GM19438 (cell line): ENCODE measurements at regions not wholly inside any gene's neighbourhood (a gene's known extent, or its start where the extent isn't known, plus 50 kb on each side); places are given as distances from the start of the nearest gene placed in this dataset.
"Not testable (repeated sequence)": the region's sequence is repeated elsewhere in the genome, so short reads cannot be mapped to it uniquely, and the experiment has no call there.

Experiments used
- ATAC-seq: cut with Tn5 transposase; IDR thresholded peaks from one replicate; pipeline ENCODE4 v1.9.1; 2021; ENCODE audit warnings: low read depth; ENCODE audit not compliant: unreplicated experiment

DNA sequence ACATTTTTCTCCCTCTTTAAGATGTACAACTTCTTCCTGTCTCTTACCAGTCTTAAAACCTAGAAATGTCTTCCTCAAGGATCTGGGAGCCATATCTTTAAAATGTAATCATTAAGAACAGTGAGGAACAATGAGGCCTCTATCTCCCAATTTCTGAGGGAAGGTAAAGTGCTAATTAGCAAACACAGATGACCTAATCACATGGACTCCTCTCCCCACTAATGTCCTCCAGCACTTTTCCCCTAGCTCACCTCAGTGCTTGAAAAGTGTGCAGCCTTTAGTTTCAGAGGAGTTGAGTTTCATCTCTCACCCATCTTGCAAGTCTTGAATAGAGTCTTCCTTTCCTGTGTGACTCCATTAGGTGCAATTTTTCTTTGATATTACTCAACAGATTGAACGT lies 771.0 kb downstream of the PDCD6IP start:
- ATAC-seq: no peak

DNA sequence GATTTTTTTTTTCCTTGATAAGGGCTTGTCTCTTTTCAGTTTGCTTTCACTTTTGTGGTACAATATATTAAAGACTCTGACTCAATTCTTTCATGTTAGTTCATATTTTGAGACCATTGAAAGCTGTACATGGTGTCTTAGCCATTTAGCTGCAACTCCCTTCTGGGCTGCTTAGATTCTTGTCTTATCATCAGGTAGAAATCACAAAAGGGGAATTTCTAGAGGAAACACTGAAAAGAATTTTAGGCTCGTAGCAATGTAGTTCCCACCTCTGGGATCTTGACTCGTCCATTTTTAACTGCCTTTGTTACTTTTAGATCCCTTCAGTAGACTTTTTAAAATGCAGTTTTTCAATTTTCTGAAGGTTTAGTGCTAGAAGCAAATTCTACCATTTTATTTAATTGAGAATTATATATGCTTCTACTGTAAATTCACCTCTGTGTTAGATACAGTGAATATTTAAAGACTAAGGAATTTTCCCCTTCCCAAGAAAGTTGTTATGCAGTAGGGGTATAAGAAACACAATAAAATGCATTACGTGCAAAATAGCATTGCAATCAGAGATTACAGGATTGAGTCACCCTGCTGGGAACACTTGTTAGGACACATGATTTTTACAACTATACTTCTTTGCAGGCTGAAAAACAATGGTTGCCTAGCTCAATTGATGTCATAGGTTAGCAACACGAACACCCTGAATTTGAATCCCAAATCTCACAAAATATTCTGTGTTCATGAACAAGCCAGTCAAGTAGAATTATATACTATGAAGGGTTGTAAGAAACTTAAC lies 772.7 kb downstream of the PDCD6IP start:
- no peak for ATAC-seq

DNA sequence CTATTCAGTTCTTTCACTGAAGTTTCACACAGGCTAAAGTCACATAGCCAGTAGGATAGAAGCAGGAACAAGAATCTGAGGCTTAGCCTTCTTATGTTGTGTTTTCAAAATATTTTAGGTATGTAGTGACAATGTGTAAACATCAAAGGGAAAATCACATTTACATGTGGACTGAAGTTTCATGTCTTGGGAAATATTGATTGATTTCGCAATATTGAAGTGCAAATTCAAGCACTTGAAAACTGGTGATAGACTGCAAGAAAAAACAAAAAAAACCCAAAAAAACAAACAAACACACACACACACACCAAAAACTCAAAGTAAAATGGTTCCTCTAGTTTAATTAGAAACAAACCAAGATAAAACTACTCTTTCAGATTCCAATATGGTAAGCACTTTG lies 773.3 kb downstream of the PDCD6IP start:
- no peak for ATAC-seq

DNA sequence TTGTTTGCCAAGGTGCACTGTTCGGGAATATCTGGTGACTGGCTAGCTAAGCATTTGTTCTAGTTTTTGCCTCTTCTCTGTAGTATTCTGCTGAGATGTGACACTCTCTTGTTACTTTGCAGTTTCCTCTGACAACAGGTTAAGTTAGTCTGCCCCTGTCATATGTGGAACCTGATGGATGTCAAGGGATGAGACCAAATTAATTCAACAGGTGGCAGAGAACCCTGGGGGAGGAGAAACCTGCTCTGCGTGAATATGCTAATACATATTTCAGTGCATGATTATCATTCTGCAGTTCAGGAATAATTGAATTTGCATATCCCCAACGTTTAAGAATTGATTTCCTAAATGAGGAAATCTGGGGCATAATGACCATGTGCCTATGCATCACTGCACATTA lies 777.3 kb downstream of the PDCD6IP start:
- no peak for ATAC-seq

DNA sequence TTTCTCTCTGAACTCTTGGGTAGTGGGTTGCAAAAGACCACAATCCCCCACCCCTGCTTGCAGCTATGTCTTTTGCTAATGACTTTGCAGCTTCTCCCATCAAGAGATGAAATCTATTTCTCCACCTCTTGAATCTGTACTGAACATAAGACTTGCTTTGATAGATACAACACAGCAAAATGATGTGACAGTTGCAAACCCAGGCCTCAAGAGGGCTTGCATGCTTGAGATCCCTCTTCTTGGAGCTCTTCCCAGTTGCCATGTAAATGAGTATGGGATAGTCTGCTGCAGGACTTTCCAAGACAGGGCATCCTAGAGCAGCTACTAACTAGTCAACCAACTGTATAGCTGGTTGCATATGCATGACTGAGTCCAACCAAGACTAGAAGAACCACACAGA lies 783.6 kb downstream of the PDCD6IP start:
- no peak for ATAC-seq

DNA sequence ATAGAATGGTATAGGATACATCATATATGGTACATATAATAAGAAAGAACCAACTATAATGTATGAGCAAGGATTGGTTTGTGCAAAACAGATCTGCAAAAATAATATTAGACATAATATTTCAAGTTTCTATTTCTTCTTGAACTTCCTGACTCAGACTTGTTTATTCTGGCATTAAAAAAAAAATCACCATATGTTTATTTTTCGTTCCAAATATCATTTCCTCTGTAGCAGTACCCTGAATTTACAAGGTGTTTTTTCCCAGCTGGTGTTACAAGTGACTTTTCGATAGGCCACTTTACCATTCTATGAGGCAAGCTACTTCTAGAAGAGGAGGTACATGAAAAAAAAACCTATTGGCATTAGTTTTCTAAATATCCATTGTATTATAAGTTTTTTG lies 785.0 kb downstream of the PDCD6IP start:
- no peak for ATAC-seq

DNA sequence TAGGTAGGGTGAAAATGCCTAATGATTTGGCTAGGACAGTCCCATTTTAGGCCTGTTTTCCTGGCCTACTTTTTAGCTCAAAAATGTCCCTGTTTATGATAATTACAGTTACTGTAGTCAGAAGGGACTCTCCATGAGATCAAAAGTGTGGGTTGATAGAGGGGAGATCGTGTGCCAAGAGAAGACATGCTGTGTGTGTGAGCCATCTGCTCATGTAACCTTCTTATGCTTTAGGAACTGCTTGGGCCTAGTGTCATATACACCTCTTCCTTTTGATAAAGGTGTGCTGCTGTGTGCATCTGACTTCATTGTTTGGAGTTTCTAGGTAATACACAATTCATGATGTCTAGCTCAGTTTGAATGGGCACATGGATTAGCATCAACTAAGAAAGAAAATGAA lies 786.5 kb downstream of the PDCD6IP start:
- ATAC-seq: no peak

DNA sequence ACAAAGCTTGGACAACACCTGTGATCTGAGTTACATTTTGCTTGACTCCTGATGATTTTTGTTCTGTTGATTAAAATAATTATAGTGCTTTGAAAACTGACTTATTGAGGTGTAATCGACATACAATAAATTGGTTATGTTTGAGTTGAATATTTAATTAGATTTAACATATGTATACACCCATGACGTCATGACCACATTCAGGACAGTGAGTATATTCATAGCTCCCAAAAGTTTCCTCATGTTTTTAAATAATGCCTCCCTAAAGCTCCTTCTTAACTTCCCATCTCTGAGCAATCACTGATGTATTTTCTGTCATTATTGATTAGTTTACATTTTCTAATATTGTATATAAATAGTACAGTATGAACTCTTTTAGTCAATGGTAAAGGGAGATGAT lies 801.2 kb downstream of the PDCD6IP start:
- no peak for ATAC-seq

DNA sequence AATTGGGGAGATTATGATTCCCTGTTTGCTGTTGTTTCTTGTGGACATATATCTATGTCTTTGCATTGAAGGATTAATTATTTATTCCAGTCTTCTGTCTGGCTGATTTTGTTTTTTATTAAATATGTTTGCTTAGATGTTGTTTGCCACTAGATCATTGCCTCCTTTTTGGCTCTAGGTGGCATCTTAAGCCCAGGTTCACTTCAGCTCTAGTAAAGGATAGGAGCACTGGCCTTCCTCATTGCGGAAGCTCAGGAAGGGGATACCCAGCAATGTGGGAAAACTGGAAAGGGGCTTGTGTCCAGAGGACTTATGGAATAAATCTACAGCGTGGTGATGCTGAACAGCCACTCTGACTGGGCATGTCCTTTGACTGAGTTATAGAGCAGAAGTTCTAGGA lies 821.6 kb downstream of the PDCD6IP start:
- no peak for ATAC-seq

DNA sequence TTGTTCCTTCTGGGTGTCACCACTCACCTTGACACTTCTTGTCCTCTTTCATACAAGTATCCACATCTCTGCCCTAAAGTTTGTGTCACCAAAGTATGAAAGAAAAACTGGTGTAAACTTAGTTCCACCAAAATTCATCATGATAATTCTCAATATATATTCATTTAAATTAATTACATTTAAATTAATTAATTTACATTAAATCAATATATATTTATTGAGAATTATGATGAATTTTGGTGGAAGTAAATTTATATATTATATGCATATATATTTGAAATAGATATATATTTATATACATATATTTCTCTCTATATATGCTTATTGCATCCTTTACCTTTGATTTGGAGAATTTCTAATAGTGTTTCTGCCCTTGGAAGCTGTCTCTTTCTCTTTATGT lies 828.3 kb downstream of the PDCD6IP start:
- ATAC-seq: no peak

DNA sequence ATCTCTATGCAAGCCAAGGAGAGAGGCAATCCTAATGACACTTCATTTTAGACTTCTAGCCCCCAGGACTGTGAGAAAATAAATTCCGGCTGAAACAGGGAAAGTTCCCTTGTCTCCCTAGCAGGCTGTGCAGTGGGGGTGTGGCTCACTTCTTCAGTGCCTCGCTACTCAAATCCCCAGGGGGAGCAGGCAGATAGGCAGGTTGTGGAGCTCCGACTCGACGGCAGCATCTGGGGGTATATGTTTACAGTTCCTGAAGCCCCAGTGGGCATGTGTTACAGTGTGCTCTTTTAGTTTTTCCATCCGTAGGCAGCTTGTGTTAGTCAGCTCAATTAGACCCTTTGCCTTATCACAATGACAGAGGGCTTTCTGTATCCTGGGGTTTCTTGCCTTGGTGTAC lies 836.5 kb downstream of the PDCD6IP start:
- no peak for ATAC-seq

DNA sequence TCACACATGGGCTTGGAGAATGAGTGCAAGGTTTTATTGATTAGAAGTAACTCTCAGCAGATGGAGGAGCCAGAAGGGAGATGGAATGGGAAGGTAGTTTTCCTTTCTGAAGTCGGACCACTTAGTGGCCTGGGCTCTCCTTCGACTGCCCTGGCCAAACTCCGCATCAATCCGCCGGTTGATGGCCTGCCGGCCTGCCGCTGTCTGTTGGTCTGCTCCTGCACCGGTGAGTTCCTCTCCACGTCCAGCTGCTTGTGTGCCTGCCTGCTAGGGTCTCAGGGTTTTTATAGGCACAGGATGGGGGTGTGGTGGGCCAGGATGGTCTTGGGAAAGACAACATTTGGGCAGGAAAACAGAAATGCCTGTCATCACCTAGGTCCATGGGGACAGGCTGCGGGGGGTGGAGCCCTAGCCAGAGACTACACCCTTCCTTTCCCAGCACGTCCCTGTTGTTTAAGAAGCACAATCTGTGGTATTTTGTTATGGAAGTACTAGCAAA lies 837.0 kb downstream of the PDCD6IP start:
- no peak for ATAC-seq

DNA sequence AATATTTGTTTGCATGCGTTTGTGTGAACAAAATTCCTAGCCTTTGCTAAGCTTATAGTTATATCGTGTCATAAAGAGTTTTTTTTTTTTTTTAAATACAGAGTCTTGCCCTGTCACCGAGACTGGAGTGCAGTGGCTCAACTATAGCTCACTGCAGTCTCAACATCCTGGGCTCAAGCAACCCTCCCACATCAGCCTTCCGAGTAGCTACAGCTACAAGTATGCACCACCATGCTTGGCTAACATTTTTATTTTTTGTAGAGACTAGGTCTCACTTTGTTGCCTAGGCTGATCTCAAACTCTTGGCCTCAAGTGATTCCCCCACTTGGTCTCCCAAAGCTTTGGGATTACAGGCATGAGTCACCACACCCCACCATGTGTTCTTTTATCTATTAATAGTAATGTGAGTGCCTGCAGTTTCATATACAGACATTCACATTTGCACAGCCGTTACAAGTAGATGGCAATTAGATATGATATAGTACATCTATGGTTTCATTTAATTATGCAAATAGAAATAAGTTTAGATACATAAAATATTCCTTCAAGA lies 848.6 kb downstream of the PDCD6IP start:
- no peak for ATAC-seq

DNA sequence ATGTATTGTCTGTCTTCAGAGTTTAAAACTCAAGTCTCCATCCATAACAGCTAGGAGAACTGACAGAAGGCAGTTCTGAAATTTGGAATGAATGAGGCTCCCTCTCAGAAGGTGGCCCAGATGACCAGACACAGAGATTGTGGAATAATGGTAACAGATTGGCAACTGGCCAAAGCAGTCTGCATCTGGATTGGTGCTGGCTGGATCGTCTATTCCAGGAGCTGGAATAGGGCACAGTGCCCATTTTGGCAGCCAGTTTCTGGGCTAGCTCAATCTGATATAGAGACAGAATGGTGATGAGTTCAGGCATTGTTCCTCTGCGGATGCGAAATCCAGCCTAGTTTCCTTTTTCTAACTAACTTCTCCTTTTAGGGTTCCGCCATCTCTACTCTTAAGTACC lies 851.7 kb downstream of the PDCD6IP start:
- no peak for ATAC-seq

DNA sequence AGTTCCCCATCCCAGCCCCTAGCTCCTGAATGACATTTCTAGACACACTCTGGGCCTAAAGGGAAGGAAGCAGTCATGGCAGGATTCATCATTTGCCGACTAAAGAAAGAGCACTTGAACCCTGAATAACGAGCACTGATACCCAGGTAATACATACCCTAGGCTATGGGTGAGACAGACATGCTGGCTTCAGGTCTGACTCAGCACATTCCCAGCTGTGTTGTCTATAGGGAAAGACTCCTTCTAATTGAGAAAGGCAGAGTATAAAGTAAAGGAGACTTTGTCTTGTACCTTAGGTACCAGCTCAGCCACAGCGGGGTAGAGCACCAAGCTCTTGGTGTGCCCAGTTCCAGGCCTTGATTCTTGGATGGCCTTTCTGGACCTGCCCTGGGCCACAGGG lies 870.5 kb downstream of the PDCD6IP start:
- ATAC-seq: no peak

DNA sequence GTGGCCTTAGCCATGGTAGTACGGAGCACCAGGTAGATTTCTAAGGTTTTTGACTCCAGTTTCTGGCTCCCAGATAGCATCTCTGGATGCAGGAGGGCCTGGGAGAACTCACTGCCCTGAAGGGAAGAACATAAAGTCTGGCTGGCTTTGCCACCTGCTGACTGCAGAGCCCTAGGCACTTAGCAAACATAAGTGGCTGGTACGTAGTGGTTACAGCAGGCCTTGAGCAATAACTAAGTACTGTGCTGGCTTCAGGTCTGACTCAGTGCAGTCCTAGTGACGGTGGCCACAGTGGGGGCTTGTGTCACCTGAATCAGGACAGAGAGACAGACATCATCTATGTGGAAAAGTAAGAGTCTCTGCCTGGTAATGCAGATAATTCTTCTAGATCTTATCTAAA lies 871.1 kb downstream of the PDCD6IP start:
- no peak for ATAC-seq

DNA sequence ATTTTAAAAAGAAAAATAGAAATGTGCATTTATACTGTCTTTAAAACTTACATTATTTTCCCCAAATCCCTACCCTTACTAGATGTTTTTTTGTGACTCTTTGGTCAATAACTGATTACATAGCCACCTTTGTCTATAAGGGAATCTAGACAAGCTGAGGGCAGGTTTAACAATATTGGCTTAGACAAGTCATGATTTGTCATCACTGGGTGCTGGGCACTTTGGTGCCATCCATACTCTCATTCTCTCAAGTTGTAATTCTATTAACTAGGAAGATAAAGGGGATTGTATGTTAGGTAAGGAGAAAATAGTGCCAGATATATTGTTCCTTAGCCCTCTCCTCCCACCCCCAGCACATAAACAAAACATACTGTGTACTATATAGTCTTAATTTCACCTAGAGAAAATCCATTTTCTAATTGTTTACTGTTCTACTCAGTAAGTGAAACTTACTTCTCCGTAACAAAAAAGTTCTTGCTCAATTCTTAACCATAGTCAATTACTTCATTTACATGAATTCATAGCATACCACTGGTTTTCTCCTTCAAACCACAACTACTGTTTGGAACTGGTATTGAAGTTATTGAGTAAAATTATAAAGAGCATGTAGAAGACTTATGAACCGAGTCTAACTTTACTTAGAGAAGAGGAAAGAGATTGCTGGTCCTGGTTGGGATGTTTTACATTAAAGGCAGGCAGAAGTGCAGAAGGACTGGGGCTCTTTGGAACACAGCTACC lies 877.1 kb downstream of the PDCD6IP start:
- ATAC-seq: no peak

DNA sequence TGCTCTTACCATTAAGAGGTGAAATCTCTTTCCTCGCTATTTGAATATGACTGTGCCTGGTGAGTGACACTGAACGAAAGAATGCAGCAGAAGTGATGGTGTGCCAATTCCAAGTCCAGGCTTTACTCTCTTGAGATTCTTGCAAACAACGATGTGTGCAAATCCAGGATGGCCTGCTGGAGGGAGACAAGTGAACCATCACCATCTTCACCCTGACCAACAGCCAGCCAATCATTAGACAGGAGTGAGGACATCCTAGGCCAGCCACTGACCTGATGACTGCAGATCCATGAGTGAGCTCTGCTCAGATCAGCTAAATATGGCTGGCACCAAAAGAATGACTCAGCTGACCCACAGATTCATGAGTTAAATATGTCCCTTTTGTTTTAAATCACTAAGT lies 878.0 kb downstream of the PDCD6IP start:
- no peak for ATAC-seq

DNA sequence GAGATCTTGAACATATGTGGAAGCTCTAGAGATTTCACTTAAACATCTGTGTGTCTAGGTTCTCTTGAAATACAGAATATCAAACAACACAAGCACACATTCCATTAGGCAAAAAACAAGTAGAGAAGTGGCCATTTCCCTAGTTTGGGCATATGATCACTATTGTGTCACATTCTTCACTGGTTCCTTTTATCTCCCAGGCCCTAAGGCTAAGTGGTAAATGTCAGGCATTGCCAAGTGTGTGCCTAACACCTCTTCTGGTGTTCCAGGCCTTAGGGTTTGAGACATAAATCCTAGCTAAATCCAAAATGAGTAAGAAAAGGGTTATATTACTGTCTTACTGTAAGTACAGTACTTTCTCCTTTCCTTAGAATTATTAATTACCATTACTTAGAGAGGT lies 880.1 kb downstream of the PDCD6IP start:
- no peak for ATAC-seq

DNA sequence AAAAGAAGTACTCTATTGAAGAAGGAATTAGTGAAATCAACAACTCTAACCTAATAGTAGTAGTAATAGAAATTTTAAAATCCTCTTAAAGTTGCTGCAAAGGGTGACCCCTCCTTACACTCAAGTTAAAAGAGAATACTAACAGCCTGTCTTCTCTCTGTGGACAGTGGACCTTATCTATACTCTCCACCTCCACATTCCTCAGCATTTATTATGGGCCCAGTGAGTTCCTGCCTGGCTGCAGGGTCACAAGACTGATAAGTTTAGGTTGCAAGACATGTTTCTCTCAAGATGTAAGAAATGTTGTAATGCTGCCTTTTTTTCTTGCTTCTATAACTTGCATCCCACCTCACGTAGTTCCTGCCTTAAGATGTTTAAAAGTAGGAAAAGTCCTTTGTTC lies 880.6 kb downstream of the PDCD6IP start:
- not testable (repeated sequence) for ATAC-seq

DNA sequence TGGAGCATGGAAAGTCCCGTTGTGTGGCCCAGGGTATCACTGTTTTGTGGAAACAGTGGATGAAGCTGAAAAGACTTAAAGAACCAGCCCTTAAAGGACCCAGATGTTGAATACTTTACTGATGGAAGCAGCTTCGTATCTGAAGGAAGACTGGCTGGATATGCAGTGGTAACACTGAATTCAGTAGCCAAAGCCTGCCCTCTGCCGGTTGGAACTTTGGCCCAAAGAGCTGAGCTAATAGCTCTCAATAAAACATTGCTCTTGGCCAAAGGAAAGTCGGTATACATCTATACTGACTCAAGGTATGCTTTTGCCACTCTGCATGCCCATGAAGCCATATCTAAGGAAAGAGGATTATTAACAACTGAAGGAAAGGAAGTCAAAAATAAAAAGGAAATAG lies 885.4 kb downstream of the PDCD6IP start:
- ATAC-seq: no peak

DNA sequence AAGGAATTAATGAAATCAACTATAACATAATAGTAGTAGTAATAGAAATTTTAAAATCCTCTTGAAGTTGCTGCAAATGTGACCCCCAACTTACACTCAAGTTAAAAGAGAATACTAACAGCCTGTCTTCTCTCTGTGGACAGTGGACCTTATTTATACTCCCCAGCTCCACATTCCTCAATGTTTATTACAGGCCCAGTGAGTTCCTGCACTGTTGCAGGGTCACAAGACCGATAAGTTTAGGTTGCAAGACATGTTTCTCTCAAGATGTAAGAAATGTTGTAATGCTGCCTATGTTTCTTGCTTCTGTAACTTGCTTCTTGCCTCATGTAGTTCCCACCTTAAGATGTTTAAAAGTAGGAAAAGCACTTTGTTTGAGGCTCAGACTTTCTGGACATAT lies 888.1 kb downstream of the PDCD6IP start:
- no peak for ATAC-seq
